ENCODE measurements at regions not wholly inside any gene's neighbourhood (a gene's known extent, or its start where the extent isn't known, plus 50 kb on each side); places are given as distances from the start of the nearest gene placed in this dataset.

DNA sequence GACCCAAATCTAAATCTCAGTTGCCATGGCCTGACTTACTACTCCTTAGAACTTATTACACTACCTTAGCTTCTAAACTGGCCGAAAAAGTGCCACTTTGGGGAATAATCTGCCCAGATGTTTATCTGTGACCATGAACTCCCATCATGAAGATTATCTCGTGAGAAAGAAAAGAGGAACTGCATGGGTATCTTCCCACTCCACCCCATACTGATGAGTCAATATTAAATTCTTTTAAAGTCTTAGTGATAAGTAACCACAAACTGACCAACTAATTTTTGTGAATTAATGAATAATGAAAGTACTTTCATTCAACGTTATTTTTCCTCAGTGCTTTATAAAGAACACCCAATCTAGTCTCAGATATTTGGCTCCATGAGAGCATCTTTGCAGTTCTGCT lies 493.5 kb downstream of the EBF1 start:
- Histone ChIP-seq H3K36me3 (ENCODE audit: low read depth) (no peaks in the 10 kb centered on the region), H2AFZ (no peak overlapping the region), H3K4me3 (no peak overlapping the region), H3K9me2 (ENCODE audit: insufficient read depth) (no peaks in the 10 kb centered on the region), H3K4me1 (replicated peaks; ENCODE audit: insufficient read depth) (no peaks in the 10 kb centered on the region), H4K20me1 (ENCODE audit: insufficient read depth) (no peaks in the 10 kb centered on the region), H3K27ac (no peak overlapping the region), H3K4me2 (no peak overlapping the region), H3K27me3 (ENCODE audit: insufficient read depth, low read depth) (peaks cover 8% of the 10 kb centered on the region; the same call in 1 of the 2 replicates), H3F3A (ENCODE audit: insufficient read depth, low read depth) (no peaks in the 10 kb centered on the region), H3K79me2 (ENCODE audit: low read depth) (no peaks in the 10 kb centered on the region), H3K9me3 (ENCODE audit: insufficient read depth, low read depth) (no peaks in the 10 kb centered on the region)
- TF ChIP-seq, protein P1, sequence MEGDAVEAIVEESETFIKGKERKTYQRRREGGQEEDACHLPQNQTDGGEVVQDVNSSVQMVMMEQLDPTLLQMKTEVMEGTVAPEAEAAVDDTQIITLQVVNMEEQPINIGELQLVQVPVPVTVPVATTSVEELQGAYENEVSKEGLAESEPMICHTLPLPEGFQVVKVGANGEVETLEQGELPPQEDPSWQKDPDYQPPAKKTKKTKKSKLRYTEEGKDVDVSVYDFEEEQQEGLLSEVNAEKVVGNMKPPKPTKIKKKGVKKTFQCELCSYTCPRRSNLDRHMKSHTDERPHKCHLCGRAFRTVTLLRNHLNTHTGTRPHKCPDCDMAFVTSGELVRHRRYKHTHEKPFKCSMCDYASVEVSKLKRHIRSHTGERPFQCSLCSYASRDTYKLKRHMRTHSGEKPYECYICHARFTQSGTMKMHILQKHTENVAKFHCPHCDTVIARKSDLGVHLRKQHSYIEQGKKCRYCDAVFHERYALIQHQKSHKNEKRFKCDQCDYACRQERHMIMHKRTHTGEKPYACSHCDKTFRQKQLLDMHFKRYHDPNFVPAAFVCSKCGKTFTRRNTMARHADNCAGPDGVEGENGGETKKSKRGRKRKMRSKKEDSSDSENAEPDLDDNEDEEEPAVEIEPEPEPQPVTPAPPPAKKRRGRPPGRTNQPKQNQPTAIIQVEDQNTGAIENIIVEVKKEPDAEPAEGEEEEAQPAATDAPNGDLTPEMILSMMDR (conservative IDR thresholded peaks at IDR 0.05): no peak
- no peak for TF ChIP-seq EZH2 (IDR thresholded peaks at IDR 0.05; ENCODE audit: low read depth)
- no peak for DNase-seq
- ChIA-PET POLR2A (ENCODE audit: unreplicated experiment) (no interaction called here), CTCF (no interaction called here)
- BruUV-seq (replicated peaks): no TSS peak
- intact Hi-C loops (cut with micrococcal nuclease; ENCODE audit: unreplicated experiment): no loop called here

DNA sequence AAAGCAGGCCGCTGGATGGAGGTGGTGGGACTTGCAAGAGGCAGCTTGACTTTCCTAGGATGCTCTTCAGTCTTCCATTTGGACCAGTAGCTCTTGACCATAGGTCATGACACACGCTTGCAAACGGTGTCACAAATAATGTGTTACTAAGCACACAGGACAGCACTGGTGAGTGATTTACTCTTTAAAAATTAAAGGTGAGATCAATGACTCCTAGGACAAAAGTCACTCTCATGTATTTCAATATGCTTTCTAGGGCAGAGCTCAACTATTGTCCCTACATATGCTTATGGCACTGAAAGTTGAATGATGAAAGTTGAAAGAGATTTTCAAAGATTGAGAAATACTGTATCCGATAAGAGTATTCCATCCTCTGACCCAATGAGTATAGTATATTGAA lies 496.7 kb downstream of the EBF1 start:
- POLR2A ChIA-PET (ENCODE audit: unreplicated experiment): no interaction called here
- Histone ChIP-seq H3K4me1 (replicated peaks; ENCODE audit: insufficient read depth) (no peaks in the 10 kb centered on the region), H3K4me3 (no peak overlapping the region), H3K9me3 (ENCODE audit: insufficient read depth, low read depth) (no peaks in the 10 kb centered on the region), H2AFZ (no peak overlapping the region), H3K27me3 (ENCODE audit: insufficient read depth, low read depth) (peaks cover 8% of the 10 kb centered on the region; the same call in 1 of the 2 replicates), H3K4me2 (no peak overlapping the region), H3K9me2 (ENCODE audit: insufficient read depth) (no peaks in the 10 kb centered on the region), H4K20me1 (ENCODE audit: insufficient read depth) (no peaks in the 10 kb centered on the region), H3K27ac (no peak overlapping the region), H3K79me2 (ENCODE audit: low read depth) (no peaks in the 10 kb centered on the region), H3K36me3 (ENCODE audit: low read depth) (no peaks in the 10 kb centered on the region), H3F3A (ENCODE audit: insufficient read depth, low read depth) (no peaks in the 10 kb centered on the region)
- CTCF ChIA-PET: no interaction called here
- BruUV-seq (replicated peaks): no TSS peak
- no peak for DNase-seq
- TF ChIP-seq EZH2 (IDR thresholded peaks at IDR 0.05; ENCODE audit: low read depth): no peak
- TF ChIP-seq, protein P1 (conservative IDR thresholded peaks at IDR 0.05): no peak
- intact Hi-C loops (cut with micrococcal nuclease; ENCODE audit: unreplicated experiment): no loop called here

- H4K20me1 ChIP-seq (ENCODE audit: insufficient read depth): no peaks in the 10 kb centered on the region
- no peaks in the 10 kb centered on the region for H3F3A ChIP-seq (ENCODE audit: insufficient read depth, low read depth)
- H3K27me3 ChIP-seq (ENCODE audit: insufficient read depth, low read depth): 0 out of 2 replicates have a peak, but pooled peaks cover 8% of the 10 kb centered on the region
- no peak for TF ChIP-seq EZH2 (IDR thresholded peaks at IDR 0.05; ENCODE audit: low read depth)
- TF ChIP-seq, protein P1 (conservative IDR thresholded peaks at IDR 0.05): no peak
- no peak overlapping the region for H3K4me2 ChIP-seq
- no peaks in the 10 kb centered on the region for H3K9me2 ChIP-seq (ENCODE audit: insufficient read depth)
- no peak for DNase-seq
- no peak overlapping the region for H3K4me3 ChIP-seq
- intact Hi-C loops (cut with micrococcal nuclease; ENCODE audit: unreplicated experiment): no loop called here
- no peaks in the 10 kb centered on the region for H3K4me1 ChIP-seq (replicated peaks; ENCODE audit: insufficient read depth)
- ChIA-PET POLR2A (ENCODE audit: unreplicated experiment) (no interaction called here), CTCF (no interaction called here)
- no peak overlapping the region for H2AFZ ChIP-seq
- H3K79me2 ChIP-seq (ENCODE audit: low read depth): no peaks in the 10 kb centered on the region
- BruUV-seq (replicated peaks): no TSS peak
- no peaks in the 10 kb centered on the region for H3K36me3 ChIP-seq (ENCODE audit: low read depth)
- no peak overlapping the region for H3K27ac ChIP-seq
- H3K9me3 ChIP-seq (ENCODE audit: insufficient read depth, low read depth): no peaks in the 10 kb centered on the region
These were observed 498.6 kb downstream of the EBF1 start for GRCh38 chr5:158601118-158601517.
